ENCODE measurements at regions not wholly inside any gene's neighbourhood (a gene's known extent, or its start where the extent isn't known, plus 50 kb on each side); places are given as distances from the start of the nearest gene placed in this dataset.

- no peak for DNase-seq
- Mint-ChIP-seq H3K27ac (no peak overlapping the region), H3K4me1 (ENCODE audit: low read depth) (no peaks in the 10 kb centered on the region), H3K4me3 (no peak overlapping the region), H3K9me3 (no peaks in the 10 kb centered on the region), H3K36me3 (ENCODE audit: insufficient read depth in 2 of 2) (no peaks in the 10 kb centered on the region), H3K27me3 (ENCODE audit: low read depth) (peaks cover 11% of the 10 kb centered on the region)
- ATAC-seq (replicated peaks in 1 of 2) = no peak
Observed at GRCh38 chr4:122010610-122011009, 58.8 kb upstream of the TRPC3 start.

- ATAC-seq (replicated peaks in 1 of 2) (no peak), DNase-seq (no peak)
- no peak overlapping the region for H3K4me3 Mint-ChIP-seq
- H3K27ac Mint-ChIP-seq = no peak overlapping the region
- H3K36me3 Mint-ChIP-seq (ENCODE audit: insufficient read depth in 2 of 2) = no peaks in the 10 kb centered on the region
- H3K4me1 Mint-ChIP-seq (ENCODE audit: low read depth) = no peaks in the 10 kb centered on the region
- H3K9me3 Mint-ChIP-seq = no peaks in the 10 kb centered on the region
- peaks cover 10% of the 10 kb centered on the region for H3K27me3 Mint-ChIP-seq (ENCODE audit: low read depth)
Observed at GRCh38 chr4:122009524-122009923, 57.7 kb upstream of the TRPC3 start.

DNA sequence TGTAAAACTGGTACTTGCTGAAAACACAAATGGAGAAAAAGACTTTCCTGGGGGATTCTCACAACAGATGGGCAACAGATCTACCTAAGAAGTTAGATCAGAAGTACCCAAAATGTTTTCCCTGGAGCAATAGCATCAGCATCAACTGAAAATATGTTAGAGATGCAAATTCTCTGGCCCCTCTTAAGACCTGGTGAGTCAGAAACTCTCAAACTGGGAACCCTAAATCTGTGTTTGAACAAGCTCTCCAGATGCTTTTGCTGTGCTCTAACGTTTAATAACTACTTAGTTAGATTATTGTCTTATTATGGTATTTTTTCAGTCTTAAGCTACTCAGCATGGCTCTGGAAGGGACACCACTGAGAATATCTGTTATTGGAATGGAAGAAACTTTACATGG, 55.2 kb upstream of the TRPC3 start:
- H3K27me3 Mint-ChIP-seq (ENCODE audit: low read depth) = peaks cover 10% of the 10 kb centered on the region
- no peaks in the 10 kb centered on the region for H3K4me1 Mint-ChIP-seq (ENCODE audit: low read depth)
- ATAC-seq (replicated peaks in 1 of 2) = no peak
- H3K9me3 Mint-ChIP-seq = no peaks in the 10 kb centered on the region
- H3K36me3 Mint-ChIP-seq (ENCODE audit: insufficient read depth in 2 of 2) = no peaks in the 10 kb centered on the region
- no peak for DNase-seq
- no peak overlapping the region for H3K4me3 Mint-ChIP-seq
- H3K27ac Mint-ChIP-seq = no peak overlapping the region

DNA sequence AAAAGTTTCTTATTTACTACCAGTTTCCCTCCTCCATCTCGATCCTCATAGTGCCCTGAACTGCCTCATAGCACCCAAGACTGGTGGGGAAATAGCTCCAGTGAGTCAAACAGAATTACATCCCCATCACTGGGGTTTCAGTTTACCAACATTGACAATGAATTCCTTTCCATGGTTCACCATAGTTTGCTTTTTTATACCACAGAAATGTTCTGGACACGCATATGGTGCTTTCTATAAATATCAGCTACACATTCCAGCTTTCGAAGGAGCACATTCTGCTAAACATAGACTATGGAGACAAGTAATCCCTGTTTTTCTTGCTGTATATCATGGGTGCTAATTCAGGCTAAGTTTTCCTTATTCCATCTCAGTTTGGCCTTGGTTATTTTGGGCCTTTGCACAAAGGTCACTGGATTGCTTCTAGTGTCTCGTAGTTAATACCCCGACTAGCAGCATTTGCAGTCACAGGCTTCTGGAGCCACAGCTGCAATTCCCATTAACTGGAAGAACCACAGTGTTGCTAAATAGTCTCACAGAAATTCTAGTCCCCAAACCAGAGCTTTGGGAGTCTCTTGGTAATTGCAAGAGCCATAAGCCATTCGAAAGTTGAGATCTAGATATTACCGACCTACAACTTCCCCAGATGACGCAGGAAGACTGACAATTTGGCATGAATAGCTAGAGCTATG, 53.4 kb upstream of the TRPC3 start:
- no peaks in the 10 kb centered on the region for H3K9me3 Mint-ChIP-seq
- peaks cover 4% of the 10 kb centered on the region for H3K27me3 Mint-ChIP-seq (ENCODE audit: low read depth)
- no peak overlapping the region for H3K4me3 Mint-ChIP-seq
- ATAC-seq (replicated peaks in 1 of 2) (no peak), DNase-seq (no peak)
- H3K27ac Mint-ChIP-seq = no peak overlapping the region
- H3K4me1 Mint-ChIP-seq (ENCODE audit: low read depth) = no peaks in the 10 kb centered on the region
- H3K36me3 Mint-ChIP-seq (ENCODE audit: insufficient read depth in 2 of 2) = no peaks in the 10 kb centered on the region

- DNase-seq = peak; percentile 6 to 19
- Mint-ChIP-seq H3K27me3 (ENCODE audit: low read depth) (peaks cover 2% of the 10 kb centered on the region), H3K4me3 (no peak overlapping the region), H3K9me3 (no peaks in the 10 kb centered on the region), H3K36me3 (ENCODE audit: insufficient read depth in 2 of 2) (no peaks in the 10 kb centered on the region), H3K4me1 (ENCODE audit: low read depth) (no peaks in the 10 kb centered on the region), H3K27ac (no peak overlapping the region)
- ATAC-seq (replicated peaks in 1 of 2) = peak; percentile 57 to 62
Observed at GRCh38 chr4:122003335-122003734, 51.5 kb upstream of the TRPC3 start.

All from activated T-cell treated with anti-CD3 and anti-CD28 coated beads, Interleukin-2, amount 50 U/mL, for 72 hours (primary cell).